ENCODE measurements at regions not wholly inside any gene's neighbourhood (a gene's known extent, or its start where the extent isn't known, plus 50 kb on each side); places are given as distances from the start of the nearest gene placed in this dataset.

DNA sequence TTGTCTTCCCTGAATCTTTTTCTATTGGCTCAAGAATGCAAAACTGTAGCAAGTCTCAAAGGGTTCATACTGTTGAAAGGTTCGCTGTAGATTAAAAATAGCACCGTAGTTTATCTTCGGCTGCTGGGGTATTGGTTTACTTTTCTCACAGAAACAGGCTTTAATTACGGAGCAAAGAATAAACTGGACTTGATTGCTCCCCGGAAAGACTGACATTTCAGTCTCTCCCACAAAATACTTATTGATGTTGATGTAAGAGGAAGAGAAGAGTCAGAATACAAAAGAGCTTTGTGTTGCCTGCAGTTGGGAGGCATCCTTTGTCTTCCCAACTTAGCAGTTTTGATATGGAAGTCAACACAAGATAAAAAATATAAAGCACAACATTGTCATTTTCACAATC lies 183.9 kb upstream of the DMAC1 start:
- TF ChIP-seq, protein P1, sequence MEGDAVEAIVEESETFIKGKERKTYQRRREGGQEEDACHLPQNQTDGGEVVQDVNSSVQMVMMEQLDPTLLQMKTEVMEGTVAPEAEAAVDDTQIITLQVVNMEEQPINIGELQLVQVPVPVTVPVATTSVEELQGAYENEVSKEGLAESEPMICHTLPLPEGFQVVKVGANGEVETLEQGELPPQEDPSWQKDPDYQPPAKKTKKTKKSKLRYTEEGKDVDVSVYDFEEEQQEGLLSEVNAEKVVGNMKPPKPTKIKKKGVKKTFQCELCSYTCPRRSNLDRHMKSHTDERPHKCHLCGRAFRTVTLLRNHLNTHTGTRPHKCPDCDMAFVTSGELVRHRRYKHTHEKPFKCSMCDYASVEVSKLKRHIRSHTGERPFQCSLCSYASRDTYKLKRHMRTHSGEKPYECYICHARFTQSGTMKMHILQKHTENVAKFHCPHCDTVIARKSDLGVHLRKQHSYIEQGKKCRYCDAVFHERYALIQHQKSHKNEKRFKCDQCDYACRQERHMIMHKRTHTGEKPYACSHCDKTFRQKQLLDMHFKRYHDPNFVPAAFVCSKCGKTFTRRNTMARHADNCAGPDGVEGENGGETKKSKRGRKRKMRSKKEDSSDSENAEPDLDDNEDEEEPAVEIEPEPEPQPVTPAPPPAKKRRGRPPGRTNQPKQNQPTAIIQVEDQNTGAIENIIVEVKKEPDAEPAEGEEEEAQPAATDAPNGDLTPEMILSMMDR (IDR thresholded peaks at IDR 0.05 in 4 of 5, conservative IDR thresholded peaks at IDR 0.05 in 1 of 5), result no peak
- TF ChIP-seq POLR2A (IDR thresholded peaks at IDR 0.05), result no peak

Data from gastrocnemius medialis (tissue), 4 donors.